ENCODE measurements at regions not wholly inside any gene's neighbourhood (a gene's known extent, or its start where the extent isn't known, plus 50 kb on each side); places are given as distances from the start of the nearest gene placed in this dataset.

DNA sequence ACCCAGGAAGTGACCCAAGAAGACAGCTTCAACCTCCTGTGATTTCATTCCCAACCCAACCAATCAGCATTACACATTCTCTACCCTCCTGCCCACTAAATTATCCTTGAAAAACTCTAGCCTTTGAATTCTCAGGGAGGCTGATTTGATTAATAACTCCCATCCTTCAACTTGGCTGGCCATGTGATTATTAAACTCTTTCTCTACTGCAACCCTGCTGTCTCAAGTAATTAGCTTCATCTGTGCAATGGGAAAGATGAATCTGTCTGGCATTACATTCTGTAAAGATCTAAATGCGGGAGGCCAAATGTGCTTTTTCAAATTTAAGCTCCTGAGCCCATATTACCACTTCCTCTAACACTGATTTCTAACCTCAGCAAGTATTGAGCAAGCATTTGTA is 95.9 kb upstream of the STT3B start:
- no peaks in the 10 kb centered on the region for H3F3A ChIP-seq (ENCODE audit: insufficient read depth)
- H3K27ac ChIP-seq: no peak overlapping the region
- in situ Hi-C loops (cut with MboI): no loop called here
- H3K4me2 ChIP-seq (ENCODE audit: unreplicated experiment): no peak overlapping the region
- DNase-seq: no peak
- TF ChIP-seq EZH2 (IDR thresholded peaks at IDR 0.05; ENCODE audit: insufficient read depth, poor library complexity, severe bottlenecking): no peak
- no peak for TF ChIP-seq EZH2phosphoT487 (IDR thresholded peaks at IDR 0.05; ENCODE audit: insufficient read depth, low read depth)
- WGBS, 2 experiments (ENCODE audit: low coverage in 1 of 2, low lambda C conversion rate in 2 of 2, missing lambda C conversion rate in 2 of 2): 24 to 30% methylated on average over 1 of the region's 1 CpG
- H3K36me3 ChIP-seq (ENCODE audit: low read depth): no peaks in the 10 kb centered on the region
- H3K4me3 ChIP-seq: no peak overlapping the region
- H3K9me3 ChIP-seq (ENCODE audit: low read depth): no peaks in the 10 kb centered on the region
- H4K20me1 ChIP-seq (ENCODE audit: insufficient read depth): no peaks in the 10 kb centered on the region
- no peak overlapping the region for H2AFZ ChIP-seq
- H3K4me1 ChIP-seq (ENCODE audit: insufficient read depth): no peaks in the 10 kb centered on the region
- H3K27me3 ChIP-seq (replicated peaks; ENCODE audit: insufficient read depth): no peaks in the 10 kb centered on the region
- H3K9ac ChIP-seq: no peak overlapping the region
- no peaks in the 10 kb centered on the region for H3K9me2 ChIP-seq (ENCODE audit: insufficient read depth)
- H3K79me2 ChIP-seq (ENCODE audit: insufficient read depth): no peaks in the 10 kb centered on the region

GRCh38 chr3:31438742-31439141 is 94.0 kb upstream of the STT3B start:
- Histone ChIP-seq H2AFZ (no peak overlapping the region), H3K4me2 (ENCODE audit: unreplicated experiment) (no peak overlapping the region), H3K9me3 (ENCODE audit: low read depth) (no peaks in the 10 kb centered on the region), H3K9me2 (ENCODE audit: insufficient read depth) (no peaks in the 10 kb centered on the region), H3K27ac (no peak overlapping the region), H4K20me1 (ENCODE audit: insufficient read depth) (no peaks in the 10 kb centered on the region), H3K4me1 (ENCODE audit: insufficient read depth) (no peaks in the 10 kb centered on the region), H3K36me3 (ENCODE audit: low read depth) (no peaks in the 10 kb centered on the region), H3K9ac (no peak overlapping the region), H3F3A (ENCODE audit: insufficient read depth) (no peaks in the 10 kb centered on the region), H3K27me3 (replicated peaks; ENCODE audit: insufficient read depth) (no peaks in the 10 kb centered on the region), H3K4me3 (no peak overlapping the region), H3K79me2 (ENCODE audit: insufficient read depth) (no peaks in the 10 kb centered on the region)
- TF ChIP-seq EZH2phosphoT487 (IDR thresholded peaks at IDR 0.05; ENCODE audit: insufficient read depth, low read depth) (no peak), EZH2 (IDR thresholded peaks at IDR 0.05; ENCODE audit: insufficient read depth, poor library complexity, severe bottlenecking) (no peak)
- no peak for DNase-seq
- 25 to 31% methylated on average over 2 of the region's 2 CpGs for WGBS, 2 experiments (ENCODE audit: low coverage in 1 of 2, low lambda C conversion rate in 2 of 2, missing lambda C conversion rate in 2 of 2)
- in situ Hi-C loops (cut with MboI): no loop called here

- H3K9me3 ChIP-seq (ENCODE audit: low read depth): no peaks in the 10 kb centered on the region
- H4K20me1 ChIP-seq (ENCODE audit: insufficient read depth): no peaks in the 10 kb centered on the region
- WGBS, 2 experiments (ENCODE audit: low coverage in 1 of 2, low lambda C conversion rate in 2 of 2, missing lambda C conversion rate in 2 of 2): 37 to 38% methylated on average over 3 of the region's 3 CpGs
Measured at GRCh38 chr3:31439890-31440750, 92.6 kb upstream of the STT3B start.

GRCh38 chr3:31440878-31441277 is 91.8 kb upstream of the STT3B start:
- no peak for TF ChIP-seq EZH2 (IDR thresholded peaks at IDR 0.05; ENCODE audit: insufficient read depth, poor library complexity, severe bottlenecking)
- TF ChIP-seq EZH2phosphoT487 (IDR thresholded peaks at IDR 0.05; ENCODE audit: insufficient read depth, low read depth): no peak
- Histone ChIP-seq H3K4me3 (no peak overlapping the region), H3F3A (ENCODE audit: insufficient read depth) (no peaks in the 10 kb centered on the region), H3K9ac (no peak overlapping the region), H3K27me3 (replicated peaks; ENCODE audit: insufficient read depth) (no peaks in the 10 kb centered on the region), H3K9me2 (ENCODE audit: insufficient read depth) (no peaks in the 10 kb centered on the region), H3K36me3 (ENCODE audit: low read depth) (no peaks in the 10 kb centered on the region), H4K20me1 (ENCODE audit: insufficient read depth) (no peaks in the 10 kb centered on the region), H2AFZ (no peak overlapping the region), H3K4me1 (ENCODE audit: insufficient read depth) (no peaks in the 10 kb centered on the region), H3K79me2 (ENCODE audit: insufficient read depth) (no peaks in the 10 kb centered on the region), H3K4me2 (ENCODE audit: unreplicated experiment) (no peak overlapping the region), H3K9me3 (ENCODE audit: low read depth) (no peaks in the 10 kb centered on the region), H3K27ac (no peak overlapping the region)
- 85 to 89% methylated on average over 1 of the region's 1 CpG for WGBS, 2 experiments (ENCODE audit: low coverage in 1 of 2, low lambda C conversion rate in 2 of 2, missing lambda C conversion rate in 2 of 2)
- in situ Hi-C loops (cut with MboI): no loop called here
- no peak for DNase-seq

More at GRCh38 chr3:31439890-31440750, 92.6 kb upstream of the STT3B start:
- no peak for TF ChIP-seq EZH2 (IDR thresholded peaks at IDR 0.05; ENCODE audit: insufficient read depth, poor library complexity, severe bottlenecking)
- TF ChIP-seq EZH2phosphoT487 (IDR thresholded peaks at IDR 0.05; ENCODE audit: insufficient read depth, low read depth): no peak
- no peak overlapping the region for H3K4me3 ChIP-seq
- H3K27me3 ChIP-seq (replicated peaks; ENCODE audit: insufficient read depth): no peaks in the 10 kb centered on the region
- no peak overlapping the region for H3K9ac ChIP-seq
- H3K4me1 ChIP-seq (ENCODE audit: insufficient read depth): no peaks in the 10 kb centered on the region
- no peak overlapping the region for H3K4me2 ChIP-seq (ENCODE audit: unreplicated experiment)
- H3K79me2 ChIP-seq (ENCODE audit: insufficient read depth): no peaks in the 10 kb centered on the region
- no peak overlapping the region for H2AFZ ChIP-seq
- no peak for DNase-seq
- no peaks in the 10 kb centered on the region for H3K36me3 ChIP-seq (ENCODE audit: low read depth)
- no peaks in the 10 kb centered on the region for H3F3A ChIP-seq (ENCODE audit: insufficient read depth)
- H3K9me2 ChIP-seq (ENCODE audit: insufficient read depth): no peaks in the 10 kb centered on the region
- no peak overlapping the region for H3K27ac ChIP-seq
- in situ Hi-C loops (cut with MboI): no loop called here

Measured in GM23248 (cell line).